Neural progenitor cell (in vitro differentiated cells): ENCODE measurements at regions not wholly inside any gene's neighbourhood (a gene's known extent, or its start where the extent isn't known, plus 50 kb on each side); places are given as distances from the start of the nearest gene placed in this dataset.

ENCODE experiments used
- DNase-seq: peaks from one replicate; pipeline ENCODE4 v3.0.0-alpha.2; 2016; ENCODE audit warnings: low spot score
- H2AFZ ChIP-seq: fragments of 200-600 bp; sonication (generic); replicated peaks from 2 replicates; pipeline ENCODE4 v1.6.1; 2016; ENCODE audit warnings: antibody characterized with exemption
- H3F3A ChIP-seq: fragments of 200-600 bp; sonication (generic); 2 replicates; pipeline ENCODE4 v1.6.1; 2016; ENCODE audit warnings: antibody characterized with exemption, low read depth
- H3K27ac ChIP-seq: fragments of 200-600 bp; sonication (generic); 2 replicates; pipeline ENCODE4 v1.5.1; 2016; ENCODE audit warnings: mild to moderate bottlenecking
- H3K27me3 ChIP-seq: fragments of 200-600 bp; sonication (generic); 2 replicates; pipeline ENCODE4 v1.6.1; 2016; ENCODE audit warnings: mild to moderate bottlenecking, moderate library complexity
- H3K36me3 ChIP-seq: fragments of 200-600 bp; sonication (generic); 2 replicates; pipeline ENCODE4 v1.5.1; 2016
- H3K4me1 ChIP-seq: fragments of 200-600 bp; sonication (generic); 2 replicates; pipeline ENCODE4 v1.6.1; 2016; ENCODE audit warnings: mixed run types
- H3K4me2 ChIP-seq: fragments of 200-600 bp; sonication (generic); 2 replicates; pipeline ENCODE4 v1.6.1; 2016
- H3K4me3 ChIP-seq: fragments of 200-600 bp; sonication (generic); 2 replicates; pipeline ENCODE4 v1.5.1; 2016
- H3K79me2 ChIP-seq: fragments of 200-600 bp; sonication (generic); 2 replicates; pipeline ENCODE4 v1.6.1; 2016; ENCODE audit warnings: low read depth
- H3K9ac ChIP-seq: fragments of 200-600 bp; sonication (generic); 2 replicates; pipeline ENCODE4 v1.6.1; 2016
- H3K9me3 ChIP-seq: fragments of 200-600 bp; sonication (generic); 2 replicates; pipeline ENCODE4 v1.5.1; 2016; ENCODE audit warnings: low read depth
- H4K20me1 ChIP-seq: fragments of 200-600 bp; sonication (generic); 2 replicates; pipeline ENCODE4 v1.6.1; 2016; ENCODE audit warnings: low read depth
- H3K27ac Mint-ChIP-seq: 3 replicates; pipeline ENCODE4 v1.8.0; 2021; ENCODE audit warnings: mixed read lengths
- H3K27me3 Mint-ChIP-seq: 2 replicates; pipeline ENCODE4 v1.8.0; 2022; ENCODE audit warnings: low read depth, mild to moderate bottlenecking, inconsistent platforms, moderate library complexity, mixed read lengths; ENCODE audit not compliant: insufficient read depth
- H3K36me3 Mint-ChIP-seq: 3 replicates; pipeline ENCODE4 v1.8.0; 2021; ENCODE audit warnings: mixed read lengths
- H3K4me1 Mint-ChIP-seq: 3 replicates; pipeline ENCODE4 v1.8.0; 2021; ENCODE audit warnings: mixed read lengths
- H3K4me3 Mint-ChIP-seq: 3 replicates; pipeline ENCODE4 v1.8.0; 2021; ENCODE audit warnings: mild to moderate bottlenecking, moderate library complexity, mixed read lengths
- H3K9me3 Mint-ChIP-seq: 3 replicates; pipeline ENCODE4 v1.8.0; 2020; ENCODE audit warnings: mixed read lengths
- EZH2 ChIP-seq: fragments of 200-600 bp; sonication (generic); IDR thresholded peaks from 2 replicates; pipeline ENCODE4 v1.6.1; 2017; ENCODE audit warnings: antibody characterized with exemption, mild to moderate bottlenecking, moderate library complexity
- EZH2phosphoT487 ChIP-seq: fragments of 200-600 bp; sonication (generic); IDR thresholded peaks from 2 replicates; pipeline ENCODE4 v1.6.1; 2017; ENCODE audit warnings: antibody characterized with exemption
- TF ChIP-seq, protein P1 (sequence below): fragments of 200-600 bp; sonication (generic); IDR thresholded peaks from 2 replicates; pipeline ENCODE4 v1.5.1; 2017; ENCODE audit warnings: antibody characterized with exemption, mild to moderate bottlenecking

GRCh38 chr15:95471690-95472086, 858.8 kb upstream of the NR2F2 start:
- H3K27me3 ChIP-seq = no peaks in the 10 kb centered on the region
- H3K79me2 ChIP-seq = no peaks in the 10 kb centered on the region
- H3K4me2 ChIP-seq = no peak overlapping the region
- no peaks in the 10 kb centered on the region for H3K9me3 ChIP-seq
- H3K36me3 Mint-ChIP-seq = no peaks in the 10 kb centered on the region
- TF ChIP-seq, protein P1, sequence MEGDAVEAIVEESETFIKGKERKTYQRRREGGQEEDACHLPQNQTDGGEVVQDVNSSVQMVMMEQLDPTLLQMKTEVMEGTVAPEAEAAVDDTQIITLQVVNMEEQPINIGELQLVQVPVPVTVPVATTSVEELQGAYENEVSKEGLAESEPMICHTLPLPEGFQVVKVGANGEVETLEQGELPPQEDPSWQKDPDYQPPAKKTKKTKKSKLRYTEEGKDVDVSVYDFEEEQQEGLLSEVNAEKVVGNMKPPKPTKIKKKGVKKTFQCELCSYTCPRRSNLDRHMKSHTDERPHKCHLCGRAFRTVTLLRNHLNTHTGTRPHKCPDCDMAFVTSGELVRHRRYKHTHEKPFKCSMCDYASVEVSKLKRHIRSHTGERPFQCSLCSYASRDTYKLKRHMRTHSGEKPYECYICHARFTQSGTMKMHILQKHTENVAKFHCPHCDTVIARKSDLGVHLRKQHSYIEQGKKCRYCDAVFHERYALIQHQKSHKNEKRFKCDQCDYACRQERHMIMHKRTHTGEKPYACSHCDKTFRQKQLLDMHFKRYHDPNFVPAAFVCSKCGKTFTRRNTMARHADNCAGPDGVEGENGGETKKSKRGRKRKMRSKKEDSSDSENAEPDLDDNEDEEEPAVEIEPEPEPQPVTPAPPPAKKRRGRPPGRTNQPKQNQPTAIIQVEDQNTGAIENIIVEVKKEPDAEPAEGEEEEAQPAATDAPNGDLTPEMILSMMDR = no peak
- no peak for TF ChIP-seq EZH2
- no peak for TF ChIP-seq EZH2phosphoT487
- no peak for DNase-seq
- no peaks in the 10 kb centered on the region for H4K20me1 ChIP-seq
- H3K4me3 Mint-ChIP-seq = no peak overlapping the region
- peaks cover 4% of the 10 kb centered on the region for H3K4me1 ChIP-seq
- H3K9ac ChIP-seq = no peak overlapping the region
- no peaks in the 10 kb centered on the region for H3K36me3 ChIP-seq
- H3K4me3 ChIP-seq = no peak overlapping the region
- H3K27ac ChIP-seq = no peak overlapping the region
- no peak overlapping the region for H3K27ac Mint-ChIP-seq
- H2AFZ ChIP-seq = no peak overlapping the region
- peaks cover 2% of the 10 kb centered on the region for H3K4me1 Mint-ChIP-seq
- no peaks in the 10 kb centered on the region for H3F3A ChIP-seq
- H3K27me3 Mint-ChIP-seq = no peaks in the 10 kb centered on the region
- no peaks in the 10 kb centered on the region for H3K9me3 Mint-ChIP-seq

DNA sequence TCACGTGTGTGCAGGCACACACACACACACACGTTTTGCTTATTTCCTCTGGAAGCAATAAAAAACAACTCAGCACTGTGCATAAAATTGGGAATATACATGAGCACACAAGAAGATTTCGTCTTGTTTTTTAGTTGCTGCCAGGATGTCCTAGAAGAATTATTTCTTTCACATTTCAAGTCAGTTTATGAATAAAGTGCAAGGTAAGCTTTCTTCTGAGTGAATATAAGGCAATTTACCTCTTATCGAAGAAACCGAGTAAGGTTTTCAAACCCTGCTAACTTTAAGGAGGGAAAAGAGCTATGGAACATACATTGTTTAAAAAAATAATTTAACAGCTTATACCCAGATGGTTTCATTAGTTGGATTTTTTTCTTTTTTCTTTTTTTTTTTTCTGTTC, 855.4 kb upstream of the NR2F2 start:
- no peaks in the 10 kb centered on the region for H3F3A ChIP-seq
- no peak overlapping the region for H3K4me2 ChIP-seq
- no peak overlapping the region for H3K4me3 ChIP-seq
- H3K9me3 Mint-ChIP-seq = no peaks in the 10 kb centered on the region
- no peaks in the 10 kb centered on the region for H3K79me2 ChIP-seq
- H3K4me3 Mint-ChIP-seq = no peak overlapping the region
- no peak overlapping the region for H3K27ac ChIP-seq
- H2AFZ ChIP-seq = peak overlapping the region; percentile 56
- no peaks in the 10 kb centered on the region for H3K36me3 Mint-ChIP-seq
- H3K27ac Mint-ChIP-seq = no peak overlapping the region
- H3K4me1 ChIP-seq = no peaks in the 10 kb centered on the region
- H3K4me1 Mint-ChIP-seq = no peaks in the 10 kb centered on the region
- no peak for TF ChIP-seq EZH2
- no peak for TF ChIP-seq EZH2phosphoT487
- TF ChIP-seq, protein P1 = no peak
- H4K20me1 ChIP-seq = no peaks in the 10 kb centered on the region
- DNase-seq = no peak
- H3K27me3 Mint-ChIP-seq = no peaks in the 10 kb centered on the region
- no peaks in the 10 kb centered on the region for H3K9me3 ChIP-seq
- H3K9ac ChIP-seq = no peak overlapping the region
- H3K27me3 ChIP-seq = no peaks in the 10 kb centered on the region
- H3K36me3 ChIP-seq = no peaks in the 10 kb centered on the region

DNA sequence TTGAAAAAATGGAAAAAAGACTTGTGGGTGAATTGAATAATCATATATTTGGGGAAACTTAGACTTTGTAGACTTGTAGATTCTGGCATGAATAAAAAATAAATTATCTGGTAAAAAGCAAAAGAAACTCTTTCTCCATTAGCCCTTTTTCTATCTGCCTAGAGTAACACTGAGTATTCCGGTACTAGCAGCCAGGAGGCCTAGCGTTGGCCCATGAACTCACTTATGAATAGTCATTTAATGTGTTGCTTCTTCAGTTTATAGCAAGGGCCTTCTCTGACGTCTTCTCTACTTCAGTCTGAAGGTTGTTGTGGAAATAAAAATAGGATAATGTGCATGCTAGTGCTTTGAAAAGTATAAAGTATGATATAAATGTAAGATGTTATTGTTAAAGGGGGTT, 851.2 kb upstream of the NR2F2 start:
- H3K27ac Mint-ChIP-seq = no peak overlapping the region
- H3K4me1 ChIP-seq = no peaks in the 10 kb centered on the region
- no peak overlapping the region for H2AFZ ChIP-seq
- no peaks in the 10 kb centered on the region for H3K9me3 ChIP-seq
- H3K27me3 Mint-ChIP-seq = no peaks in the 10 kb centered on the region
- H3F3A ChIP-seq = no peaks in the 10 kb centered on the region
- no peaks in the 10 kb centered on the region for H3K79me2 ChIP-seq
- H3K9me3 Mint-ChIP-seq = peaks cover 2% of the 10 kb centered on the region
- H4K20me1 ChIP-seq = no peaks in the 10 kb centered on the region
- H3K4me3 Mint-ChIP-seq = no peak overlapping the region
- H3K27me3 ChIP-seq = no peaks in the 10 kb centered on the region
- H3K27ac ChIP-seq = no peak overlapping the region
- H3K9ac ChIP-seq = no peak overlapping the region
- H3K4me2 ChIP-seq = no peak overlapping the region
- H3K36me3 ChIP-seq = no peaks in the 10 kb centered on the region
- H3K36me3 Mint-ChIP-seq = no peaks in the 10 kb centered on the region
- H3K4me1 Mint-ChIP-seq = no peaks in the 10 kb centered on the region
- no peak overlapping the region for H3K4me3 ChIP-seq
- no peak for DNase-seq
- no peak for TF ChIP-seq EZH2phosphoT487
- TF ChIP-seq, protein P1 = no peak
- no peak for TF ChIP-seq EZH2
